GM12878 (cell line): ENCODE measurements at regions not wholly inside any gene's neighbourhood (a gene's known extent, or its start where the extent isn't known, plus 50 kb on each side); places are given as distances from the start of the nearest gene placed in this dataset.
"Not testable (repeated sequence)": the region's sequence is repeated elsewhere in the genome, so short reads cannot be mapped to it uniquely, and the experiment has no call there.

Experiments used
- ATAC-seq: fragments of 200-7000 bp; cut with Tn5 transposase; 3 replicates; pipeline ENCODE4 v1.9.1; 2020; ENCODE audit warnings: mild to moderate bottlenecking, moderate library complexity
- BruUV-seq: library from RNA; stranded (reverse); fragments of 400-500 nt; replicated peaks from 2 replicates; lab custom pipeline; 2021; lab: Mats Ljungman, UMichigan
- CTCF ChIA-PET: fragments of 300-600 bp; sonication (Branson Sonifier 250); formaldehyde crosslinking; extraction: SDS; loops from one replicate; lab custom pipeline; 2021; ENCODE audit warnings: inconsistent platforms; lab: Yijun Ruan, JAX
- POLR2A ChIA-PET: fragments of 350-600 bp; formaldehyde crosslinking; extraction: SDS; loops from one replicate; lab custom pipeline; 2021; ENCODE audit warnings: inconsistent platforms; lab: Charles Lee
- RAD21 ChIA-PET: fragments of 300-600 bp; sonication (Branson Sonifier 250); formaldehyde crosslinking; loops from one replicate; lab custom pipeline; 2023; ENCODE audit warnings: antibody characterized with exemption; ENCODE audit not compliant: unreplicated experiment; lab: Charles Lee
- SMC1A ChIA-PET: fragments of 300-600 bp; sonication (Branson Sonifier 250); formaldehyde crosslinking; loops from one replicate; lab custom pipeline; 2023; ENCODE audit not compliant: unreplicated experiment, uncharacterized antibody; lab: Charles Lee
- DNase-seq: peaks from one replicate; pipeline ENCODE4 v3.0.0-alpha.2; 2011; ENCODE audit warnings: low read depth, low spot score
- FAIRE-seq: peaks from 3 replicates; lab custom pipeline; 2011; peaks lifted over from hg19 to GRCh38; lab: Jason Lieb, UNC
- H2AFZ ChIP-seq: 2 replicates; pipeline ENCODE4 v1.6.0; 2011; ENCODE audit warnings: low read depth, low read length, control low read depth; ENCODE audit not compliant: control insufficient read depth
- H3K27ac ChIP-seq: 2 replicates; pipeline ENCODE4 v1.5.1; 2011; ENCODE audit warnings: control low read depth; ENCODE audit not compliant: control insufficient read depth, insufficient read depth
- H3K27me3 ChIP-seq, 2 experiments: replicated peaks in 1 of 2; 2 replicates each; pipeline versions ENCODE4 v1.6.0 to v1.6.1; 2011; ENCODE audit warnings: low read length in 1 of 2; ENCODE audit not compliant: control insufficient read depth in 2 of 2, insufficient read depth in 2 of 2
- H3K36me3 ChIP-seq, 2 experiments: 2 replicates each; pipeline ENCODE4 v1.5.1; 2011; ENCODE audit warnings: low read length in 1 of 2; ENCODE audit not compliant: control insufficient read depth in 2 of 2, insufficient read depth in 2 of 2
- H3K4me1 ChIP-seq: 2 replicates; pipeline ENCODE4 v1.6.1; 2011; ENCODE audit warnings: mild to moderate bottlenecking, low read length, moderate library complexity, mixed read lengths; ENCODE audit not compliant: control insufficient read depth, insufficient read depth
- H3K4me2 ChIP-seq: 2 replicates; pipeline ENCODE4 v1.6.0; 2011; ENCODE audit warnings: control low read depth; ENCODE audit not compliant: control insufficient read depth, insufficient read depth
- H3K4me3 ChIP-seq: fragments of 200-600 bp; sonication (generic); 2 replicates; pipeline ENCODE4 v1.5.1; 2016
- H3K79me2 ChIP-seq: 2 replicates; pipeline ENCODE4 v1.6.0; 2011; ENCODE audit warnings: low read length; ENCODE audit not compliant: control insufficient read depth, insufficient read depth
- H3K9ac ChIP-seq: 2 replicates; pipeline ENCODE4 v1.8.0; 2011; ENCODE audit warnings: low read length, control low read depth, mixed read lengths; ENCODE audit not compliant: control insufficient read depth, insufficient read depth
- H3K9me3 ChIP-seq: replicated peaks from 3 replicates; pipeline ENCODE4 v1.5.1; 2011; ENCODE audit warnings: mild to moderate bottlenecking, low read length; ENCODE audit not compliant: control insufficient read depth, insufficient read depth
- H4K20me1 ChIP-seq: 2 replicates; pipeline ENCODE4 v1.6.0; 2011; ENCODE audit not compliant: control insufficient read depth, insufficient read depth
- ZNF217 ChIP-seq: fragments of 450-650 bp; IDR thresholded peaks from 2 replicates; pipeline ENCODE4 v1.6.1; 2017; ENCODE audit warnings: antibody characterized with exemption, mild to moderate bottlenecking
- WGBS: methylation state at CpG from one replicate; pipeline ENCODE4 v1.1.6; 2016; ENCODE audit warnings: low lambda C conversion rate; ENCODE audit not compliant: insufficient replicate concordance, insufficient coverage; ENCODE audit errors: missing lambda C conversion rate; 5-methylcytosine and 5-hydroxymethylcytosine counted together
- in situ Hi-C: fragments of 300-500 bp; cut with MboI; formaldehyde crosslinking; loops from 9 replicates; pipeline ENCODE4 v1.14.3; 2018; ENCODE audit warnings: mixed read lengths
- intact Hi-C: fragments of 100-400 bp; cut with micrococcal nuclease; formaldehyde crosslinking; loops from one replicate; pipeline ENCODE4 v1.14.2; 2022; ENCODE audit not compliant: unreplicated experiment
- TF ChIP-seq, protein P1 (sequence below), 3 experiments: IDR thresholded peaks in 2 of 3; conservative IDR thresholded peaks in 1 of 3; 2 replicates each; pipeline ENCODE4 v1.5.1; 2011; ENCODE audit warnings: low read depth in 3 of 3, low read length in 3 of 3, mild to moderate bottlenecking in 3 of 3, control low read depth in 2 of 3, moderate library complexity in 2 of 3, inconsistent platforms in 1 of 3, mixed read lengths in 1 of 3; ENCODE audit not compliant: control insufficient read depth in 2 of 3, insufficient read depth in 1 of 3; ENCODE audit errors: extremely low read depth in 1 of 3
- TF ChIP-seq, protein P2 (sequence below): fragments of 450-650 bp; formaldehyde crosslinking; IDR thresholded peaks from 2 replicates; pipeline ENCODE4 v1.4.0; 2022; ENCODE audit warnings: mild to moderate bottlenecking, moderate library complexity

DNA sequence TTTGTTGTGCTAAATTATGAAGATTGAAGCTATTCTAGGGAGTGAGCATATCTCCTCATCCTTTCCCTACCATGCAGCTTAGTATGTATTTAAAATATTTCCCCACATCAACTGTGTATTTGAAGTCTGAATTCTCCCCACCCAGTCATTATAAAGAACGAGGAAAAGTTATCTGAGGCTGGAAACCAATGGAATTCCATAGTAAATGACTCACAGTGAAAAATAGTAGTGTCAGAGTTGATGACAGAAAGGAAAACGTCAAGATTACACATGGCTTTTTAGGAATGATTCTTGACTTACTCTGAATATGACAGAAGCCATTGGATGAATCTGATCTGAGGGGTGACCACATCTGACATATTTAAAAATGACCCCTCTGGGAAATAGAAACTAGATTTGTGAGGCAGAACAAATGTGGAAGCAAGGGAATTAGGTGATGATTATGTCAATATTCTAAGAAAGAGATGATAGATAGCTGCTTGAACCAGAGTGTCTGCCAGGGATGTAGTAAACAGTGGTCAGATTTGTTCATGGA is 1768.9 kb upstream of the CDH9 start (continued):
- TF ChIP-seq, protein P1, sequence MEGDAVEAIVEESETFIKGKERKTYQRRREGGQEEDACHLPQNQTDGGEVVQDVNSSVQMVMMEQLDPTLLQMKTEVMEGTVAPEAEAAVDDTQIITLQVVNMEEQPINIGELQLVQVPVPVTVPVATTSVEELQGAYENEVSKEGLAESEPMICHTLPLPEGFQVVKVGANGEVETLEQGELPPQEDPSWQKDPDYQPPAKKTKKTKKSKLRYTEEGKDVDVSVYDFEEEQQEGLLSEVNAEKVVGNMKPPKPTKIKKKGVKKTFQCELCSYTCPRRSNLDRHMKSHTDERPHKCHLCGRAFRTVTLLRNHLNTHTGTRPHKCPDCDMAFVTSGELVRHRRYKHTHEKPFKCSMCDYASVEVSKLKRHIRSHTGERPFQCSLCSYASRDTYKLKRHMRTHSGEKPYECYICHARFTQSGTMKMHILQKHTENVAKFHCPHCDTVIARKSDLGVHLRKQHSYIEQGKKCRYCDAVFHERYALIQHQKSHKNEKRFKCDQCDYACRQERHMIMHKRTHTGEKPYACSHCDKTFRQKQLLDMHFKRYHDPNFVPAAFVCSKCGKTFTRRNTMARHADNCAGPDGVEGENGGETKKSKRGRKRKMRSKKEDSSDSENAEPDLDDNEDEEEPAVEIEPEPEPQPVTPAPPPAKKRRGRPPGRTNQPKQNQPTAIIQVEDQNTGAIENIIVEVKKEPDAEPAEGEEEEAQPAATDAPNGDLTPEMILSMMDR (IDR thresholded peaks at IDR 0.05 in 2 of 3, conservative IDR thresholded peaks at IDR 0.05 in 1 of 3; ENCODE audit: control insufficient read depth in 2 of 3, extremely low read depth in 1 of 3, insufficient read depth in 1 of 3, low read depth in 3 of 3, low read length in 3 of 3) = no peak
- TF ChIP-seq, protein P2, sequence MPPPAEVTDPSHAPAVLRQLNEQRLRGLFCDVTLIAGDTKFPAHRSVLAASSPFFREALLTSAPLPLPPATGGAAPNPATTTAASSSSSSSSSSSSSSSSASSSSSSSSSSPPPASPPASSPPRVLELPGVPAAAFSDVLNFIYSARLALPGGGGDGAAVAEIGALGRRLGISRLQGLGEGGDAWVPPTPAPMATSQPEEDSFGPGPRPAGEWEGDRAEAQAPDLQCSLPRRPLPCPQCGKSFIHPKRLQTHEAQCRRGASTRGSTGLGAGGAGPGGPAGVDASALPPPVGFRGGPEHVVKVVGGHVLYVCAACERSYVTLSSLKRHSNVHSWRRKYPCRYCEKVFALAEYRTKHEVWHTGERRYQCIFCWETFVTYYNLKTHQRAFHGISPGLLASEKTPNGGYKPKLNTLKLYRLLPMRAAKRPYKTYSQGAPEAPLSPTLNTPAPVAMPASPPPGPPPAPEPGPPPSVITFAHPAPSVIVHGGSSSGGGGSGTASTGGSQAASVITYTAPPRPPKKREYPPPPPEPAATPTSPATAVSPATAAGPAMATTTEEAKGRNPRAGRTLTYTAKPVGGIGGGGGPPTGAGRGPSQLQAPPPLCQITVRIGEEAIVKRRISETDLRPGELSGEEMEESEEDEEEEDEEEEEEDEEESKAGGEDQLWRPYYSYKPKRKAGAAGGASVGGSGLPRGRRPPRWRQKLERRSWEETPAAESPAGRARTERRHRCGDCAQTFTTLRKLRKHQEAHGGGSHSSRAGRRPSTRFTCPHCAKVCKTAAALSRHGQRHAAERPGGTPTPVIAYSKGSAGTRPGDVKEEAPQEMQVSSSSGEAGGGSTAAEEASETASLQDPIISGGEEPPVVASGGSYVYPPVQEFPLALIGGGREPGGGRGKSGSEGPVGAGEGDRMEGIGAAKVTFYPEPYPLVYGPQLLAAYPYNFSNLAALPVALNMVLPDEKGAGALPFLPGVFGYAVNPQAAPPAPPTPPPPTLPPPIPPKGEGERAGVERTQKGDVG (CRISPR knock-in tag) = no peak
- no peak for TF ChIP-seq ZNF217

DNA sequence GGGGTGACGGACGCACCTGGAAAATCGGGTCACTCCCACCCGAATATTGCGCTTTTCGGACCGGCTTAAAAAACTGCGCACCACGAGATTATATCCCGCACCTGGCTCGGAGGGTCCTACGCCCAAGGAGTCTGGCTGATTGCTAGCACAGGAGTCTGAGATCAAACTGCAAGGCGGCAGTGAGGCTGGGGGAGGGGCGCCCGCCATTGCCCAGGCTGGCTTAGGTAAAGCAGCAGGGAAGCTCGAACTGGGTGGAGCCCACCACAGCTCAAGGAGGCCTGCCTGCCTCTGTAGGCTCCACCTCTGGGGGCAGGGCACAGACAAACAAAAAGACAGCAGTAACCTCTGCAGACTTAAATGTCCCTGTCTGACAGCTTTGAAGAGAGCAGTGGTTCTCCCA is 1760.6 kb upstream of the CDH9 start:
- H3K4me2 ChIP-seq, SMC1A ChIA-PET, H3K9ac ChIP-seq, RAD21 ChIA-PET, H2AFZ ChIP-seq, intact Hi-C loops, H3K27me3 ChIP-seq, BruUV-seq, CTCF ChIA-PET, H3K27ac ChIP-seq, in situ Hi-C loops, FAIRE-seq, H3K4me1 ChIP-seq, POLR2A ChIA-PET, H3K36me3 ChIP-seq, H3K9me3 ChIP-seq, DNase-seq, ATAC-seq, H3K79me2 ChIP-seq, H3K4me3 ChIP-seq, H4K20me1 ChIP-seq: not testable (repeated sequence)
- WGBS = 78% methylated on average over 12 of the region's 16 CpGs
